GM23338 (cell line): ENCODE measurements at regions not wholly inside any gene's neighbourhood (a gene's known extent, or its start where the extent isn't known, plus 50 kb on each side); places are given as distances from the start of the nearest gene placed in this dataset.

ENCODE experiments used
- ATAC-seq: fragments of 200-7000 bp; cut with Tn5 transposase; 3 replicates; pipeline ENCODE4 v1.9.1; 2020
- DNase-seq: peaks from one replicate; pipeline ENCODE4 v3.0.0-alpha.2; 2015; ENCODE audit warnings: low spot score
- H2AFZ ChIP-seq: fragments of 200-600 bp; sonication (generic); 2 replicates; pipeline ENCODE4 v1.8.0; 2016; ENCODE audit warnings: antibody characterized with exemption, mild to moderate bottlenecking, moderate library complexity
- H3F3A ChIP-seq: fragments of 200-600 bp; sonication (generic); replicated peaks from 2 replicates; pipeline ENCODE4 v1.8.0; 2017; ENCODE audit warnings: antibody characterized with exemption, mixed run types, low read depth
- H3K27ac ChIP-seq: fragments of 200-600 bp; sonication (generic); 2 replicates; pipeline ENCODE4 v1.6.1; 2016; ENCODE audit warnings: low read depth
- H3K27me3 ChIP-seq: fragments of 200-600 bp; sonication (generic); 2 replicates; pipeline ENCODE4 v1.8.0; 2016; ENCODE audit warnings: mild to moderate bottlenecking, mixed run types, moderate library complexity; ENCODE audit not compliant: insufficient read depth
- H3K36me3 ChIP-seq: fragments of 200-600 bp; sonication (generic); 2 replicates; pipeline ENCODE4 v1.8.0; 2016; ENCODE audit warnings: mild to moderate bottlenecking; ENCODE audit not compliant: insufficient read depth
- H3K4me1 ChIP-seq: fragments of 200-600 bp; sonication (generic); 2 replicates; pipeline ENCODE4 v1.8.0; 2016; ENCODE audit warnings: mild to moderate bottlenecking, moderate library complexity; ENCODE audit not compliant: insufficient read depth
- H3K4me2 ChIP-seq: fragments of 200-600 bp; sonication (generic); 2 replicates; pipeline ENCODE4 v1.7.1; 2017; ENCODE audit warnings: mixed run types
- H3K4me3 ChIP-seq: fragments of 200-600 bp; sonication (generic); 2 replicates; pipeline ENCODE4 v1.6.1; 2016; ENCODE audit warnings: mixed run types
- H3K79me2 ChIP-seq: fragments of 200-600 bp; sonication (generic); replicated peaks from 2 replicates; pipeline ENCODE4 v1.8.0; 2017; ENCODE audit warnings: mild to moderate bottlenecking; ENCODE audit not compliant: insufficient read depth
- H3K9me2 ChIP-seq: fragments of 200-600 bp; sonication (generic); 2 replicates; pipeline ENCODE4 v1.8.0; 2017; ENCODE audit not compliant: insufficient read depth
- H4K20me1 ChIP-seq: fragments of 200-600 bp; sonication (generic); replicated peaks from 2 replicates; pipeline ENCODE4 v1.8.0; 2017; ENCODE audit warnings: mild to moderate bottlenecking; ENCODE audit not compliant: insufficient read depth
- H3K27ac Mint-ChIP-seq: 2 replicates; pipeline ENCODE4 v1.8.0; 2020; ENCODE audit warnings: inconsistent platforms, mild to moderate bottlenecking, moderate library complexity, mixed read lengths
- H3K27me3 Mint-ChIP-seq: 3 replicates; pipeline ENCODE4 v1.8.0; 2022; ENCODE audit warnings: low read depth, mild to moderate bottlenecking, moderate library complexity, mixed read lengths, inconsistent platforms; ENCODE audit not compliant: insufficient read depth, poor library complexity
- H3K36me3 Mint-ChIP-seq: 3 replicates; pipeline ENCODE4 v1.8.0; 2021; ENCODE audit warnings: low read depth, mild to moderate bottlenecking, inconsistent platforms, moderate library complexity, mixed read lengths
- H3K4me1 Mint-ChIP-seq: 3 replicates; pipeline ENCODE4 v1.8.0; 2020; ENCODE audit warnings: mild to moderate bottlenecking, inconsistent platforms, mixed read lengths
- H3K4me3 Mint-ChIP-seq: 3 replicates; pipeline ENCODE4 v1.8.0; 2021; ENCODE audit warnings: moderate library complexity, mild to moderate bottlenecking, inconsistent platforms, mixed read lengths
- H3K9me3 Mint-ChIP-seq: 3 replicates; pipeline ENCODE4 v1.8.0; 2020; ENCODE audit warnings: moderate library complexity, mild to moderate bottlenecking, inconsistent platforms, mixed read lengths
- CREB1 ChIP-seq: fragments of 250-450 bp; sonication (Bioruptor Pico); IDR thresholded peaks from 2 replicates; pipeline ENCODE4 v1.5.0; 2020; ENCODE audit warnings: low read depth, mild to moderate bottlenecking, moderate library complexity
- EZH2 ChIP-seq: fragments of 200-600 bp; sonication (generic); IDR thresholded peaks from one replicate; pipeline ENCODE4 v1.8.0; 2017; ENCODE audit warnings: antibody characterized with exemption, mild to moderate bottlenecking, low read depth; ENCODE audit not compliant: unreplicated experiment
- JUNB ChIP-seq: IDR thresholded peaks from one replicate; pipeline ENCODE4 v1.6.1; 2016; ENCODE audit warnings: antibody characterized with exemption; ENCODE audit not compliant: unreplicated experiment
- STAT1 ChIP-seq: IDR thresholded peaks from one replicate; pipeline ENCODE4 v1.6.1; 2016; ENCODE audit warnings: antibody characterized with exemption; ENCODE audit not compliant: unreplicated experiment
- ZNF331 ChIP-seq: fragments of 250-450 bp; sonication (Bioruptor Pico); IDR thresholded peaks from 2 replicates; pipeline ENCODE4 v1.5.0; 2020; ENCODE audit warnings: low read depth, mild to moderate bottlenecking, moderate library complexity
- TF ChIP-seq, protein P1 (sequence below): fragments of 250-450 bp; sonication (Bioruptor Pico); IDR thresholded peaks from 2 replicates; pipeline ENCODE4 v1.5.0; 2020; ENCODE audit warnings: mild to moderate bottlenecking, moderate library complexity
- TF ChIP-seq, protein P2 (sequence below): IDR thresholded peaks from one replicate; pipeline ENCODE4 v1.6.1; 2018; ENCODE audit warnings: antibody characterized with exemption; ENCODE audit not compliant: unreplicated experiment

DNA sequence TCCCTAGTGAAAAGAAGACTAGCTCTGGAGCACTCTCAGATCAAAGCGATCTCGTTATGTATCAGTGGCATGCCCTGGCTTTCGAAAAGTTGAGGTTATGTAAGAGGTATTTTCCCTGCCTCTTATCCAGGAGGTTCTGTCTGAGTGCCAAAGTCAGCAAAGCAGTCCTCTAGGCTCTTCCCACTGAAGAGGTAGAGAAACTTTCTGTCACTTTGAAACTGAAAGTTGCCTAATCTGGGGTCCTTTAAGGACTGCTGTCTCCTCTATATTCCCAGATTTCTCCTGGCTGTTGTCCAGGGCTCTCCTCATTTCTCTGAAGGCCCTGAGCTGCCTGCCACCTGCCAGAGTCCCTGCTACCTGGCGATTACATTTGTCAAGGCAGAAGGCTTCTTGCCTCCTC, 96.3 kb downstream of the B3GNT2 start (continued):
- TF ChIP-seq, protein P1, sequence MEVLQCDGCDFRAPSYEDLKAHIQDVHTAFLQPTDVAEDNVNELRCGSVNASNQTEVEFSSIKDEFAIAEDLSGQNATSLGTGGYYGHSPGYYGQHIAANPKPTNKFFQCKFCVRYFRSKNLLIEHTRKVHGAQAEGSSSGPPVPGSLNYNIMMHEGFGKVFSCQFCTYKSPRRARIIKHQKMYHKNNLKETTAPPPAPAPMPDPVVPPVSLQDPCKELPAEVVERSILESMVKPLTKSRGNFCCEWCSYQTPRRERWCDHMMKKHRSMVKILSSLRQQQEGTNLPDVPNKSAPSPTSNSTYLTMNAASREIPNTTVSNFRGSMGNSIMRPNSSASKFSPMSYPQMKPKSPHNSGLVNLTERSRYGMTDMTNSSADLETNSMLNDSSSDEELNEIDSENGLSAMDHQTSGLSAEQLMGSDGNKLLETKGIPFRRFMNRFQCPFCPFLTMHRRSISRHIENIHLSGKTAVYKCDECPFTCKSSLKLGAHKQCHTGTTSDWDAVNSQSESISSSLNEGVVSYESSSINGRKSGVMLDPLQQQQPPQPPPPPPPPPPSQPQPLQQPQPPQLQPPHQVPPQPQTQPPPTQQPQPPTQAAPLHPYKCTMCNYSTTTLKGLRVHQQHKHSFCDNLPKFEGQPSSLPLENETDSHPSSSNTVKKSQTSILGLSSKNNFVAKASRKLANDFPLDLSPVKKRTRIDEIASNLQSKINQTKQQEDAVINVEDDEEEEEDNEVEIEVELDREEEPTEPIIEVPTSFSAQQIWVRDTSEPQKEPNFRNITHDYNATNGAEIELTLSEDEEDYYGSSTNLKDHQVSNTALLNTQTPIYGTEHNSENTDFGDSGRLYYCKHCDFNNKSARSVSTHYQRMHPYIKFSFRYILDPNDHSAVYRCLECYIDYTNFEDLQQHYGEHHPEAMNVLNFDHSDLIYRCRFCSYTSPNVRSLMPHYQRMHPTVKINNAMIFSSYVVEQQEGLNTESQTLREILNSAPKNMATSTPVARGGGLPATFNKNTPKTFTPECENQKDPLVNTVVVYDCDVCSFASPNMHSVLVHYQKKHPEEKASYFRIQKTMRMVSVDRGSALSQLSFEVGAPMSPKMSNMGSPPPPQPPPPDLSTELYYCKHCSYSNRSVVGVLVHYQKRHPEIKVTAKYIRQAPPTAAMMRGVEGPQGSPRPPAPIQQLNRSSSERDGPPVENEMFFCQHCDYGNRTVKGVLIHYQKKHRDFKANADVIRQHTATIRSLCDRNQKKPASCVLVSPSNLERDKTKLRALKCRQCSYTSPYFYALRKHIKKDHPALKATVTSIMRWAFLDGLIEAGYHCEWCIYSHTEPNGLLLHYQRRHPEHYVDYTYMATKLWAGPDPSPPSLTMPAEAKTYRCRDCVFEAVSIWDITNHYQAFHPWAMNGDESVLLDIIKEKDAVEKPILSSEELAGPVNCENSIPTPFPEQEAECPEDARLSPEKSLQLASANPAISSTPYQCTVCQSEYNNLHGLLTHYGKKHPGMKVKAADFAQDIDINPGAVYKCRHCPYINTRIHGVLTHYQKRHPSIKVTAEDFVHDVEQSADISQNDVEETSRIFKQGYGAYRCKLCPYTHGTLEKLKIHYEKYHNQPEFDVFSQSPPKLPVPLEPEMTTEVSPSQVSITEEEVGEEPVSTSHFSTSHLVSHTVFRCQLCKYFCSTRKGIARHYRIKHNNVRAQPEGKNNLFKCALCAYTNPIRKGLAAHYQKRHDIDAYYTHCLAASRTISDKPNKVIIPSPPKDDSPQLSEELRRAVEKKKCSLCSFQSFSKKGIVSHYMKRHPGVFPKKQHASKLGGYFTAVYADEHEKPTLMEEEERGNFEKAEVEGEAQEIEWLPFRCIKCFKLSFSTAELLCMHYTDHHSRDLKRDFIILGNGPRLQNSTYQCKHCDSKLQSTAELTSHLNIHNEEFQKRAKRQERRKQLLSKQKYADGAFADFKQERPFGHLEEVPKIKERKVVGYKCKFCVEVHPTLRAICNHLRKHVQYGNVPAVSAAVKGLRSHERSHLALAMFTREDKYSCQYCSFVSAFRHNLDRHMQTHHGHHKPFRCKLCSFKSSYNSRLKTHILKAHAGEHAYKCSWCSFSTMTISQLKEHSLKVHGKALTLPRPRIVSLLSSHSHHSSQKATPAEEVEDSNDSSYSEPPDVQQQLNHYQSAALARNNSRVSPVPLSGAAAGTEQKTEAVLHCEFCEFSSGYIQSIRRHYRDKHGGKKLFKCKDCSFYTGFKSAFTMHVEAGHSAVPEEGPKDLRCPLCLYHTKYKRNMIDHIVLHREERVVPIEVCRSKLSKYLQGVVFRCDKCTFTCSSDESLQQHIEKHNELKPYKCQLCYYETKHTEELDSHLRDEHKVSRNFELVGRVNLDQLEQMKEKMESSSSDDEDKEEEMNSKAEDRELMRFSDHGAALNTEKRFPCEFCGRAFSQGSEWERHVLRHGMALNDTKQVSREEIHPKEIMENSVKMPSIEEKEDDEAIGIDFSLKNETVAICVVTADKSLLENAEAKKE (CRISPR knock-in tag) = no peak
- TF ChIP-seq, protein P2, sequence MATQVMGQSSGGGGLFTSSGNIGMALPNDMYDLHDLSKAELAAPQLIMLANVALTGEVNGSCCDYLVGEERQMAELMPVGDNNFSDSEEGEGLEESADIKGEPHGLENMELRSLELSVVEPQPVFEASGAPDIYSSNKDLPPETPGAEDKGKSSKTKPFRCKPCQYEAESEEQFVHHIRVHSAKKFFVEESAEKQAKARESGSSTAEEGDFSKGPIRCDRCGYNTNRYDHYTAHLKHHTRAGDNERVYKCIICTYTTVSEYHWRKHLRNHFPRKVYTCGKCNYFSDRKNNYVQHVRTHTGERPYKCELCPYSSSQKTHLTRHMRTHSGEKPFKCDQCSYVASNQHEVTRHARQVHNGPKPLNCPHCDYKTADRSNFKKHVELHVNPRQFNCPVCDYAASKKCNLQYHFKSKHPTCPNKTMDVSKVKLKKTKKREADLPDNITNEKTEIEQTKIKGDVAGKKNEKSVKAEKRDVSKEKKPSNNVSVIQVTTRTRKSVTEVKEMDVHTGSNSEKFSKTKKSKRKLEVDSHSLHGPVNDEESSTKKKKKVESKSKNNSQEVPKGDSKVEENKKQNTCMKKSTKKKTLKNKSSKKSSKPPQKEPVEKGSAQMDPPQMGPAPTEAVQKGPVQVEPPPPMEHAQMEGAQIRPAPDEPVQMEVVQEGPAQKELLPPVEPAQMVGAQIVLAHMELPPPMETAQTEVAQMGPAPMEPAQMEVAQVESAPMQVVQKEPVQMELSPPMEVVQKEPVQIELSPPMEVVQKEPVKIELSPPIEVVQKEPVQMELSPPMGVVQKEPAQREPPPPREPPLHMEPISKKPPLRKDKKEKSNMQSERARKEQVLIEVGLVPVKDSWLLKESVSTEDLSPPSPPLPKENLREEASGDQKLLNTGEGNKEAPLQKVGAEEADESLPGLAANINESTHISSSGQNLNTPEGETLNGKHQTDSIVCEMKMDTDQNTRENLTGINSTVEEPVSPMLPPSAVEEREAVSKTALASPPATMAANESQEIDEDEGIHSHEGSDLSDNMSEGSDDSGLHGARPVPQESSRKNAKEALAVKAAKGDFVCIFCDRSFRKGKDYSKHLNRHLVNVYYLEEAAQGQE = no peak
- TF ChIP-seq JUNB (no peak), ZNF331 (no peak), EZH2 (no peak)

GRCh38 chr2:62291517-62292137, 95.7 kb downstream of the B3GNT2 start:
- Histone ChIP-seq H3K27ac (no peak overlapping the region), H3F3A (no peaks in the 10 kb centered on the region), H4K20me1 (no peaks in the 10 kb centered on the region), H3K4me2 (no peak overlapping the region), H3K4me1 (peaks cover 4% of the 10 kb centered on the region; the same call in 1 of the 2 replicates), H2AFZ (0 out of 2 replicates have a peak overlapping the region, but pooled peaks have one; percentile 43), H3K4me3 (no peak overlapping the region), H3K36me3 (no peaks in the 10 kb centered on the region), H3K9me2 (no peaks in the 10 kb centered on the region), H3K79me2 (no peaks in the 10 kb centered on the region), H3K27me3 (no peaks in the 10 kb centered on the region)
- H3K27me3 Mint-ChIP-seq = peaks cover 6% of the 10 kb centered on the region
- no peak for DNase-seq
- peaks cover 7% of the 10 kb centered on the region; the same call in 2 of the 3 replicates for H3K9me3 Mint-ChIP-seq
- H3K27ac Mint-ChIP-seq = no peak overlapping the region
- peaks cover 4% of the 10 kb centered on the region for H3K36me3 Mint-ChIP-seq
- peaks cover 7% of the 10 kb centered on the region; the same call in 2 of the 3 replicates for H3K4me1 Mint-ChIP-seq
- no peak for ATAC-seq
- no peak overlapping the region for H3K4me3 Mint-ChIP-seq
- TF ChIP-seq CREB1 (CRISPR knock-in tag) (no peak), JUNB (no peak), STAT1 (no peak)
